AG09319 (cell line): ENCODE measurements at regions not wholly inside any gene's neighbourhood (a gene's known extent, or its start where the extent isn't known, plus 50 kb on each side); places are given as distances from the start of the nearest gene placed in this dataset.

Source experiments
- DNase-seq: peaks from one replicate; pipeline ENCODE4 v3.0.0-alpha.2; 2010; ENCODE audit warnings: low read depth; ENCODE audit errors: extremely low read depth
- TF ChIP-seq, protein P1 (sequence below): IDR thresholded peaks from 2 replicates; pipeline ENCODE4 v1.5.1; 2011; ENCODE audit warnings: low read depth, mild to moderate bottlenecking, inconsistent platforms, low read length, moderate library complexity

DNA sequence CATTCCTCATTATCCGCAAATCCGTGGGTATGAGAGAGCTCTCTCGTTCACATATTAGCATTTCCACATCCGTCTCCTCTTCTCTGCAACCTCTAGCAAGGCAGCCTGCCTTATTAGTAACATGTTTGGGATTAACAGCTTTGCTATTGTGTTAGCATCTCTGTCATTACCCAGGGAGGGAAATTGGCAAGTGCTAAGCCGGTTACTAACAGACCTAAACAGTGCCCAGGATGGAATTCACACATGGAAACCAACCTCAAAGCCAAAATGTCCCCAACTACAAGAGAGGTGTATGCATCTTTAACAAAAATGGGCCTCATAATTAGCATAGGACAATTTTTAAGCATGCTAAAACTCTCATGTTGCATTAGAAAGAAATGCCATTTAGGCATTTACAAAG, 309.0 kb upstream of the MEIS1 start:
- DNase-seq: no peak
- TF ChIP-seq, protein P1, sequence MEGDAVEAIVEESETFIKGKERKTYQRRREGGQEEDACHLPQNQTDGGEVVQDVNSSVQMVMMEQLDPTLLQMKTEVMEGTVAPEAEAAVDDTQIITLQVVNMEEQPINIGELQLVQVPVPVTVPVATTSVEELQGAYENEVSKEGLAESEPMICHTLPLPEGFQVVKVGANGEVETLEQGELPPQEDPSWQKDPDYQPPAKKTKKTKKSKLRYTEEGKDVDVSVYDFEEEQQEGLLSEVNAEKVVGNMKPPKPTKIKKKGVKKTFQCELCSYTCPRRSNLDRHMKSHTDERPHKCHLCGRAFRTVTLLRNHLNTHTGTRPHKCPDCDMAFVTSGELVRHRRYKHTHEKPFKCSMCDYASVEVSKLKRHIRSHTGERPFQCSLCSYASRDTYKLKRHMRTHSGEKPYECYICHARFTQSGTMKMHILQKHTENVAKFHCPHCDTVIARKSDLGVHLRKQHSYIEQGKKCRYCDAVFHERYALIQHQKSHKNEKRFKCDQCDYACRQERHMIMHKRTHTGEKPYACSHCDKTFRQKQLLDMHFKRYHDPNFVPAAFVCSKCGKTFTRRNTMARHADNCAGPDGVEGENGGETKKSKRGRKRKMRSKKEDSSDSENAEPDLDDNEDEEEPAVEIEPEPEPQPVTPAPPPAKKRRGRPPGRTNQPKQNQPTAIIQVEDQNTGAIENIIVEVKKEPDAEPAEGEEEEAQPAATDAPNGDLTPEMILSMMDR: no peak

DNA sequence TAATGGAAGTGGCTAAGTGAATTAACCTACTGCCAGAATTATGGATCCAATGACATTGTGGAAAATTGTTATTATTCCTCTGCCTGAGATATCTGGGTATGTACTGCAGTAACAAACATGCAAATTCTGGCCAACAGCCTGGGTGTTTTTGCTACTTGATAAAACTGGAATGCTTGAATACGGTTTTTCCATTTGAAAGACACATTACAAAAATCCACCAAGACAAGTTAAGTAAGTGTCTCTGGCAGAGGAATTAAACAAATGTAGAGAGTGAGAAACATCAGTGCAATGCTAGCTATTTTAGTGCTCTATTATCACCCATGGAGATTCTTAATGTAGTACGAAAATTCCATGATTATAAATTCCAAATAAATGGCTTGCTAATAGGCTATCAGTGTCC, 312.4 kb upstream of the MEIS1 start:
- TF ChIP-seq, protein P1: no peak
- DNase-seq: no peak

DNA sequence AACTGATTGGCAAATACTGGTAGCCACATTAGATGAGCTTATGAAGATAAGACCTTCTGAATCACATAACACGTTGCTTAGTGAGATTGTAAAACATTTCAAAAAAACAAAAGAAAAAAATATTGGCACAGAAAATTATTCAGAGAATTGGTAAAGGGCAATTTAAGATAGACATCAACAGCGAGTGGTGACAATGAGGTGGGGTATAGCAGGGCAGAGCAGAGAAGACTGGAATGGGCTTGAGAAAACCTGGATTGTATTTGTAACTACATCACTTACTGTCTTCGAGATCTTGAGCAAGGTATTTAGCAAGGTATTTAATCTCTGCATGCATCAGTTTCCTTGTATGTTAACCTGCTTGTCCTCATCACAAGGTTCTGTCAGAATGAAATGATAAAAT, 313.0 kb upstream of the MEIS1 start:
- TF ChIP-seq, protein P1: no peak
- no peak for DNase-seq

DNA sequence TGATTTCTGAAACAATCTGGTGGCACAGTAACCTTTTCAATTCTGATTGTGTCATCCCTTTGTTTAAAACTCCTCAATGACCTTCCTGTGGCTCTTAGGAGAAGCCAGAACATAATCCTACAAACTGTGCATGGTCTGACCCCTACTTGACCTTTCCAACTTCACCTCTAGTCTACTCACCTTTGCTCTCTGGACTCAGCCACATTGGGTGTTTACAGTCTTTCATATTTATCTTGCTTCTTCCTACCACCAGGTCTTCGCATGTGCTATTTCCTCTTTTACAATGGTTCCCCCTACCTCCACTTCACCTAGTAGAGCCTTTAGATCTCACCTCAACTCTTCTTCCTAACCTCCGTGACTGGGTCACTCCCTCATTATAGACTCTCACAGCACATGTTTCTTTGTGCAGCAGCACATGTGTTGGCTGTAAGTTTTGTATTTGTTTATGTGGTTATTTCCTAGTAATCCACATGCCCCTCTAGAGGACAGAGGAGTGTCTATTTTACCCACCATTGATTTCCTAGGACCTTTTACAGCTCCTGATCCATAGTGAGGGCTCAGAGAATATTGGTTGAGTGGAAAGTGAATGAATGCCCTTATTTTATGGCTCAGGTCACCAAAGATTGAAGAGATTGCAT, 320.8 kb upstream of the MEIS1 start:
- TF ChIP-seq, protein P1: no peak
- DNase-seq: no peak

DNA sequence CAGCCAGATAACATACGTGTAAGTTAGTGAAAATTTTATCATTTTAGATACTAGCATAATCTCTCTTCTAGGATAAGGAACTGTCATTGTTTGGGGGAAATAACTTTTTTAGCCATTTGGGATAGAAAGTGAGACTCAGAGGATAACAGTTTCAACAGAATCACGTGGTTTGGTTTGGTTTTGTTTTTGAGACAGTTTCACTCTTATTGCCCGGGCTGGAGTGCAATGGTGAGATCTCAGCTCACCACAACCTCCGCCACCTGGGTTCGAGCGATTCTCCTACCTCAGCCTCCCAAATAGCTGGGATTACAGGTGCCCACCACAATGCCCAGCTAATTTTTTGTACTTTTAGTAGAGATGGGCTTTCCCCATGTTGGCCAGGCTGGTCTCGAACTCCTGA, 323.2 kb upstream of the MEIS1 start:
- TF ChIP-seq, protein P1: no peak
- DNase-seq: no peak

DNA sequence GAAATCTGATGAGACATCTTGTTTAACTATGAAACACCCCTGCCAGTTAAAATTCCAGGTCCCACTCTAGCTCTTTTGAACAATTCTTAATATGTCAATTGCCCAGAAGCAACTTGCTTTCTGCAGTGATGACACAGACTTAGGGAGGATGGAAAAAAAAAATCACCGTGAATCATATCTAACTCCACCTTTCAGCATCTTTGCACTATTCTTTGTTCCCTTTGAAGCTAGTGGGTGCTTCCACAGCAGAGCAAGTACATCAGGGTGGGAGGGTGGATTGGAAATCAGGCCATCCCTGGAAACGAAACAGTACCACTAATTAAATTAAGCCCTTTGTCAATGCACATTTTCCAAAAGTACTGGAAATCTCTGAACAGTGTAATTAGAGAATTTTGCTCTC, 324.3 kb upstream of the MEIS1 start:
- DNase-seq: no peak
- TF ChIP-seq, protein P1: no peak

DNA sequence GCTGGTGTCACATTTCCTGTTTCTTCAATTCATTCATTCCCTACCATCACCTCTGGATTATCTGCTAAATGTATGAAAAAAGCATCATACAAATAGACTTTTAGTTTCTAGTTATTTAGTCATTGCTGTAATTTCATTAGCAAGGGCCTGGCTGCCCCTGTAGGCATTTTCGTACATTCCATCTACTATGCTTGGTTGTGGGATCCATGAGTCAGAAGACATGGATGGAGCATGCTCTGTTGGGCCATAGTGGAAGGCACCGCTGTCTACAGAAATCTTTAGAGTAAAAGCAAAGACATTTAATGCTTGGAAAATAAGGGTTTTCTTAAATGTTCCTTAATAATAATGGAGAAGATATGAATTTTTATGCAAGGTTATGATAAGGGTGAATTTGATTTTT, 324.8 kb upstream of the MEIS1 start:
- DNase-seq: no peak
- TF ChIP-seq, protein P1: no peak
